ENCODE measurements at regions not wholly inside any gene's neighbourhood (a gene's known extent, or its start where the extent isn't known, plus 50 kb on each side); places are given as distances from the start of the nearest gene placed in this dataset.

GRCh38 chr5:4142842-4143241 is 547.2 kb downstream of the IRX1 start:
- TF ChIP-seq EP300 (IDR thresholded peaks at IDR 0.05) (no peak), CTCF (IDR thresholded peaks at IDR 0.05) (no peak)
